ENCODE measurements at regions not wholly inside any gene's neighbourhood (a gene's known extent, or its start where the extent isn't known, plus 50 kb on each side); places are given as distances from the start of the nearest gene placed in this dataset.

DNA sequence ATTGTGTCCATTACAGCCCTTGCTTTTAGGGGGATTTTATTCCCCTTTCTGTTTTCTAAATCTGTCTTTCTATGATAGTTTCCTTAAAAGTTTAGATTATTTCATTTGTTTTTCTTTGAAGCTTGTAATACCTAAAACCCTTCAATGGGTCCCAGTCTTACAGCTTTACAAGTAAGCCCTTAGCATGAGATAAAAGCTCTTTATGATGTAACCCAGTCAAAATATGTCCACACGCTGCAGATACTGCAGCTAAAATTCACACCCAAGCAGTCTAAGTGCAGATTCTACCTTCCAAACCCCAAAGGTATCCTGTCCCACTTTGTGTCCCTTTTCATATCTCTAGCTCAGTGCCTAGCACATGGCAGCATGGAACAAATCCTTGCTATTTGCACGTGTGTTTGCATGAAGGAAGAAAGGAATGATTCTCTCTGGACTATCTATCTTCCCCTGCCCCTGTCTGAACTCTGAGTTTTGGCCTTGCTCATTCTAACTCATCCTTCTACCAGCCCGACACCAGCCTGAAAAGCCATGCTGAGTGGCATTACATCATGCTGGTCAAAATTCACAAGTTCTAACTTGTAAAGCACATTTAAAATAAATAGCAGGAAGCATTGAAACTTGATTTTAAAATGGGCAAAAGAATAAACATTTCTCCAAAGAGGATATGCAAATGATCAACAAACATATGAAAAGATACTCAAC is 623.2 kb downstream of the IRS1 start:
- H3K27ac ChIP-seq = no peak overlapping the region
- H3K36me3 ChIP-seq = no peaks in the 10 kb centered on the region
- no peak for DNase-seq
- intact Hi-C loops (cut with DNase I) = no loop called here
- peaks cover 24% of the 10 kb centered on the region for H3K9me3 ChIP-seq
- ATAC-seq = no peak
- H3K4me3 ChIP-seq = no peak overlapping the region
- no peaks in the 10 kb centered on the region for H3K27me3 ChIP-seq (ENCODE audit: low read depth)
- no peaks in the 10 kb centered on the region for H3K4me1 ChIP-seq
- TF ChIP-seq, protein P1, sequence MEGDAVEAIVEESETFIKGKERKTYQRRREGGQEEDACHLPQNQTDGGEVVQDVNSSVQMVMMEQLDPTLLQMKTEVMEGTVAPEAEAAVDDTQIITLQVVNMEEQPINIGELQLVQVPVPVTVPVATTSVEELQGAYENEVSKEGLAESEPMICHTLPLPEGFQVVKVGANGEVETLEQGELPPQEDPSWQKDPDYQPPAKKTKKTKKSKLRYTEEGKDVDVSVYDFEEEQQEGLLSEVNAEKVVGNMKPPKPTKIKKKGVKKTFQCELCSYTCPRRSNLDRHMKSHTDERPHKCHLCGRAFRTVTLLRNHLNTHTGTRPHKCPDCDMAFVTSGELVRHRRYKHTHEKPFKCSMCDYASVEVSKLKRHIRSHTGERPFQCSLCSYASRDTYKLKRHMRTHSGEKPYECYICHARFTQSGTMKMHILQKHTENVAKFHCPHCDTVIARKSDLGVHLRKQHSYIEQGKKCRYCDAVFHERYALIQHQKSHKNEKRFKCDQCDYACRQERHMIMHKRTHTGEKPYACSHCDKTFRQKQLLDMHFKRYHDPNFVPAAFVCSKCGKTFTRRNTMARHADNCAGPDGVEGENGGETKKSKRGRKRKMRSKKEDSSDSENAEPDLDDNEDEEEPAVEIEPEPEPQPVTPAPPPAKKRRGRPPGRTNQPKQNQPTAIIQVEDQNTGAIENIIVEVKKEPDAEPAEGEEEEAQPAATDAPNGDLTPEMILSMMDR (IDR thresholded peaks at IDR 0.05) = no peak

DNA sequence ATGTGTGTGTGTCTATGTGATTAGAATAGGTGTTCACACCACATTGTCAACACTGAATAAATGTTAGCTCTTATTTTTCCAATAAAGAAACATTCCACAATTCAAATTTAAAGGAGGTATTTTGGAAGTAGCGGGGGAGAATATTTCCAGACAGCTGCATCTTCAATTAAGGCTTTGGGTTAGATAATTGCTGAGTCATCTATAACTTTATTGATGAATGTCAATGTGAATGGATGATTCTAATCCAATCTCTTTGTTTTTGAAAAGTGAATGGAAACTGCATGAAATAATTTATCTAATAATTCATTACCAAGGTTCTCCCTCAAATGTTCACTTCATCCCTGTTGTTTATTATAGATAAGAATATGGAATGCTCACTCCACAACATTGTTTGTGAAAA is 625.2 kb downstream of the IRS1 start:
- no peaks in the 10 kb centered on the region for H3K4me1 ChIP-seq
- H3K27ac ChIP-seq = no peak overlapping the region
- peaks cover 24% of the 10 kb centered on the region for H3K9me3 ChIP-seq
- no peaks in the 10 kb centered on the region for H3K27me3 ChIP-seq (ENCODE audit: low read depth)
- no peaks in the 10 kb centered on the region for H3K36me3 ChIP-seq
- no peak overlapping the region for H3K4me3 ChIP-seq
- DNase-seq (no peak), ATAC-seq (no peak)
- intact Hi-C loops (cut with DNase I) = no loop called here
- TF ChIP-seq, protein P1 (IDR thresholded peaks at IDR 0.05) = no peak

DNA sequence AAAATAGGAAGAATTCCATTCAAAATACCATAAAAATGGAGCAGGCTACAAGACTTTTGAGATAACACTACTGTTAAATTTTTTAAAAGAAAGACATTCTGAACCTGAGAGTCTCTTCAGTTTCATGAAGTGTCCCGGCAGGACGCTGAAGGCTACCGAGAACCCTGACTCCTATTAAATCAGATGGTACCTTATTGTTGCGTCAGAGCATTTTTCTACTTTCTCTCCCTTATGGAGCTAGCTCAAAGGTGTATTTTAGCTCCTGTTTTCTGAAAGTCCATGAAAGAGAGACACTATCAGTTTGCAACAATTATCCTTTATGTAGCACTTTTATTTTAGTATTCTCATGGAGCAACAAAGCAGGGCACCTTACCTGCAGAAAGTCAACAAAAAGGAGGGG is 626.7 kb downstream of the IRS1 start:
- Histone ChIP-seq H3K27me3 (ENCODE audit: low read depth) (no peaks in the 10 kb centered on the region), H3K4me1 (no peaks in the 10 kb centered on the region), H3K36me3 (no peaks in the 10 kb centered on the region), H3K9me3 (peaks cover 9% of the 10 kb centered on the region), H3K4me3 (no peak overlapping the region), H3K27ac (no peak overlapping the region)
- DNase-seq (no peak), ATAC-seq (no peak)
- intact Hi-C loops (cut with DNase I) = no loop called here
- TF ChIP-seq, protein P1 (IDR thresholded peaks at IDR 0.05) = no peak

DNA sequence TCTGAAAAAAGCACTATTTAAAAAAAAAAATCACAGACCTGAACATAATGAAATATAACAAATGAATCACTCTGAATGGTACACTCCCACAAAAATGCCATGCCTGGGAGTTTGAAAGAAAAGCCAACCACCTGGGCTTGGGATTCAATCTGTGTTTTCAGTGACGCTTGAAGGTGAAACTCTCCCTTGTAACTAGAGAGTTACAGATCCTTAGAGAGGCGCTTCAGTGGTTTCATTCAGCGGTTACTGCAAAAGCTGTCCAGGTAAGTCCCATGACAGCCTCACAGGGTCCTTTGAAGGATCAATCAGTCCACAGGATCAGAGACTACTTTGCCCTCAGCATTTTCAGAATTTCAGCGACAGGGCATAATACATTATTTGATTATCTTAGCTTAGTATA is 627.3 kb downstream of the IRS1 start:
- Histone ChIP-seq H3K27ac (no peak overlapping the region), H3K4me1 (no peaks in the 10 kb centered on the region), H3K9me3 (peaks cover 3% of the 10 kb centered on the region), H3K4me3 (no peak overlapping the region), H3K27me3 (ENCODE audit: low read depth) (no peaks in the 10 kb centered on the region), H3K36me3 (no peaks in the 10 kb centered on the region)
- TF ChIP-seq, protein P1 (IDR thresholded peaks at IDR 0.05) = no peak
- ATAC-seq (no peak), DNase-seq (no peak)
- intact Hi-C loops (cut with DNase I) = no loop called here

DNA sequence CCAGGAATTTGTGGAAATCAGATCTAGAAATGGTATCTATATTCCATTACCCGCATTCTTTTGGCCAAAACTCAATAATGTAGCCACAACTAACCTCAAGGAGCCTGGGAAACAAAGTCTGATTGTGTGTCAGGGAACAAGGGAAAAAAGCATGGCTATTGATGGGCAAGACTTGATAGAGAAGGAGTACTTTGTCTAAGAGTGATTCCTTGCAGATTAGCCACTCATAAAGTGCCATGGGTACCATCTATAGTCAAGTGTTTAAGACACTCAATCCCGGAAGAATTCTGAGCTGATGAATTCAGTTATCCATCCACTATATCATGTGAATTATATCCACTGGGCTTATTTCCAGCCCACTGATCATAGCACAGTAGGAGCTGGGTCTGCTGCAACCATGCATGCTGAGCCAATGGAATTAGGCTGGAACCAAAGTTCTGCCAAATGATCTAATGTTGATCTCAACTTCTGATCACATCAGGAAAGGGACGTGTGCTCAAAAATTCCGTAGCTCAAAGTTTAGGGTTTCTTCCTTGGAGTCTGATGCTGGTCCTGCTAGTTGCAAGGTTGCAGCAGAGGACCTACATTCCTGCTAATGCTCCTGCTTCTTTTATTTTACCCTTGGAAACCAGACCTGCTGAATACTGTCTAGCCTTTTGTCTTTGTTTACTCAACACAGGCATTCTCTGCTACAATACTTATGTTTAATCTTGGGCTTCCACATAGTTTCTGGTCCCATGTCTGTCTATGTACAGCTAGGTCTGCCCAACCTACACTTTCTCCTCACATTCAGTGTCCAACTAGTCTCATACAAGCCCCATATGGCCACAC is 629.7 kb downstream of the IRS1 start:
- Histone ChIP-seq H3K36me3 (no peaks in the 10 kb centered on the region), H3K4me1 (no peaks in the 10 kb centered on the region), H3K27me3 (ENCODE audit: low read depth) (no peaks in the 10 kb centered on the region), H3K27ac (no peak overlapping the region), H3K4me3 (no peak overlapping the region), H3K9me3 (no peaks in the 10 kb centered on the region)
- intact Hi-C loops (cut with DNase I) = no loop called here
- no peak for DNase-seq
- TF ChIP-seq, protein P1 (IDR thresholded peaks at IDR 0.05) = no peak
- no peak for ATAC-seq
